GM12892 (cell line): ENCODE measurements at regions not wholly inside any gene's neighbourhood (a gene's known extent, or its start where the extent isn't known, plus 50 kb on each side); places are given as distances from the start of the nearest gene placed in this dataset.

Experiments
- DNase-seq: peaks from one replicate; pipeline ENCODE4 v3.0.0; 2011; ENCODE audit not compliant: insufficient read length
- FAIRE-seq: peaks from 2 replicates; lab custom pipeline; 2011; peaks lifted over from hg19 to GRCh38; lab: Jason Lieb, UNC
- POLR2A ChIP-seq: IDR thresholded peaks from 2 replicates; pipeline ENCODE4 v1.6.1; 2011; ENCODE audit warnings: low read depth, low read length, control low read depth
- POLR2AphosphoS5 ChIP-seq: IDR thresholded peaks from 2 replicates; pipeline ENCODE4 v1.6.1; 2011; ENCODE audit warnings: low read depth, low read length, control low read depth
- TAF1 ChIP-seq: IDR thresholded peaks from 2 replicates; pipeline ENCODE4 v1.6.1; 2011; ENCODE audit warnings: low read depth, mild to moderate bottlenecking, control low read depth, low read length, borderline replicate concordance

- FAIRE-seq (no peak), DNase-seq (no peak)
- TF ChIP-seq POLR2A, result no peak
- no peak for TF ChIP-seq TAF1
- TF ChIP-seq POLR2AphosphoS5, result no peak
Measured at GRCh38 chr22:48313175-48313830, 1514.4 kb downstream of the BRD1 start.

GRCh38 chr22:48310740-48311139 is 1516.9 kb downstream of the BRD1 start:
- DNase-seq (no peak), FAIRE-seq (no peak)
- TF ChIP-seq POLR2AphosphoS5, result no peak
- TF ChIP-seq POLR2A, result no peak
- no peak for TF ChIP-seq TAF1

GRCh38 chr22:48310289-48310688 is 1517.4 kb downstream of the BRD1 start:
- TF ChIP-seq TAF1 (no peak), POLR2A (no peak), POLR2AphosphoS5 (no peak)
- FAIRE-seq (no peak), DNase-seq (no peak)

- FAIRE-seq (no peak), DNase-seq (no peak)
- TF ChIP-seq TAF1, result no peak
- TF ChIP-seq POLR2AphosphoS5, result no peak
- no peak for TF ChIP-seq POLR2A
Measured at GRCh38 chr22:48309836-48310235, 1517.8 kb downstream of the BRD1 start.

GRCh38 chr22:48309115-48309705 is 1518.5 kb downstream of the BRD1 start:
- no peak for FAIRE-seq

GRCh38 chr22:48307931-48308330 is 1519.7 kb downstream of the BRD1 start:
- no peak for FAIRE-seq
- no peak for DNase-seq
- TF ChIP-seq TAF1 (no peak), POLR2A (no peak), POLR2AphosphoS5 (no peak)

More at GRCh38 chr22:48309115-48309705, 1518.5 kb downstream of the BRD1 start:
- no peak for TF ChIP-seq TAF1
- no peak for TF ChIP-seq POLR2AphosphoS5
- no peak for TF ChIP-seq POLR2A
- no peak for DNase-seq

GRCh38 chr22:48306785-48307510 is 1520.7 kb downstream of the BRD1 start:
- DNase-seq (no peak), FAIRE-seq (no peak)
- TF ChIP-seq TAF1, result no peak
- TF ChIP-seq POLR2A, result no peak
- TF ChIP-seq POLR2AphosphoS5, result no peak

GRCh38 chr22:48306284-48306683 is 1521.4 kb downstream of the BRD1 start:
- FAIRE-seq (no peak), DNase-seq (no peak)
- no peak for TF ChIP-seq POLR2A
- no peak for TF ChIP-seq TAF1
- no peak for TF ChIP-seq POLR2AphosphoS5

GRCh38 chr22:48305726-48306235 is 1521.9 kb downstream of the BRD1 start:
- no peak for FAIRE-seq
- no peak for TF ChIP-seq POLR2A
- no peak for TF ChIP-seq POLR2AphosphoS5
- TF ChIP-seq TAF1, result no peak

GRCh38 chr22:48303369-48303725 is 1524.3 kb downstream of the BRD1 start:
- no peak for TF ChIP-seq POLR2A
- no peak for TF ChIP-seq TAF1
- no peak for TF ChIP-seq POLR2AphosphoS5
- no peak for DNase-seq
- no peak for FAIRE-seq

More at GRCh38 chr22:48305726-48306235, 1521.9 kb downstream of the BRD1 start:
- DNase-seq, result no peak

GRCh38 chr22:48302657-48303368 is 1524.9 kb downstream of the BRD1 start:
- DNase-seq (no peak), FAIRE-seq (no peak)
- TF ChIP-seq POLR2A, result no peak
- no peak for TF ChIP-seq TAF1
- no peak for TF ChIP-seq POLR2AphosphoS5

- TF ChIP-seq POLR2A (no peak), TAF1 (no peak), POLR2AphosphoS5 (no peak)
- DNase-seq, result no peak
- FAIRE-seq, result no peak
Measured at GRCh38 chr22:48301908-48302307, 1525.8 kb downstream of the BRD1 start.
